NCI-H2196 (cell line): ENCODE measurements at regions not wholly inside any gene's neighbourhood (a gene's known extent, or its start where the extent isn't known, plus 50 kb on each side); places are given as distances from the start of the nearest gene placed in this dataset.

ENCODE experiments used
- DNase-seq: peaks from one replicate; lab custom pipeline; 2025; ENCODE audit not compliant: unreplicated experiment; lab: John Stamatoyannopoulos, UW

- DNase-seq: no peak
These were observed 128.5 kb downstream of the COPS8 start for GRCh38 chr2:237214030-237214675.

DNA sequence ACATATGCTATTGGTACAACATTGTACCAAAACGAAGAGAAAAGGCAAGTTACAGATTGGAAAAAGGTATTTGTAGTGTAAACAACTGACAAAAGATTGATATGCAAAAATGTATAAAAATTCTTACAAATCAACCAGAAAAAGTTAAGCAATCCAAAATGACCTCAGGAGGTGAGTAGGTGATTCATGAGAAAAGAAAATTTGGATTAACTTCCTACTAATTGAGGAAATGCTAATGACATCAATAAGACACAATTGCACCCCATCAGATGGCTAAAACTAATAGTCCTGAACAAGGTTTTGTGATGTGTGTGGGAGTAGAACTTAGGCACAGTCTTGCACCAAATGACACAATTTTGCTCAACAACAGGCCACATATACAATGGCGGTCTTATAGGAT is 129.3 kb downstream of the COPS8 start:
- no peak for DNase-seq

GRCh38 chr2:237217995-237218616 is 132.4 kb downstream of the COPS8 start:
- DNase-seq: no peak

- DNase-seq: no peak
These were observed 133.1 kb downstream of the COPS8 start for GRCh38 chr2:237218756-237219155.

DNA sequence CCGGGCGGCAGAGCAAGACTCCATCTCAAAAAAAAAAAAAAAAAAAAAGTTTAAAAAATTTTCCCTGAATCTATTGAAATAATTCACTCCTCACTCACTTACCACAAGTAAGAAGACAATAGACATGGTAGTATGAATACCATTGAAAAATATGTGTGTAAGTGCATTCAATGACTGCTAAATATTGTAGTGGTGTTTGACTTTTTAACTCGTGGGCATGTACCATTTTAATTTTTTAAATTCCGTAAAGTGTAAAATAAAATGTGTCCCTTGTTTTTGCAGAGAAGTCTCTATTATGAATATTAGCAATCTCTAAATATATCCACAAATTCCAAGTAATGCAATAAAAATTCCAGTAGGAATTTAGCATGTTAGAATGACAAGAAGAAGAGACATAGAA is 134.1 kb downstream of the COPS8 start:
- no peak for DNase-seq

- no peak for DNase-seq
These were observed 135.8 kb downstream of the COPS8 start for GRCh38 chr2:237221443-237221842.

- DNase-seq: no peak
These were observed 136.5 kb downstream of the COPS8 start for GRCh38 chr2:237222178-237222577.

- no peak for DNase-seq
These were observed 136.9 kb downstream of the COPS8 start for GRCh38 chr2:237222601-237223041.

DNA sequence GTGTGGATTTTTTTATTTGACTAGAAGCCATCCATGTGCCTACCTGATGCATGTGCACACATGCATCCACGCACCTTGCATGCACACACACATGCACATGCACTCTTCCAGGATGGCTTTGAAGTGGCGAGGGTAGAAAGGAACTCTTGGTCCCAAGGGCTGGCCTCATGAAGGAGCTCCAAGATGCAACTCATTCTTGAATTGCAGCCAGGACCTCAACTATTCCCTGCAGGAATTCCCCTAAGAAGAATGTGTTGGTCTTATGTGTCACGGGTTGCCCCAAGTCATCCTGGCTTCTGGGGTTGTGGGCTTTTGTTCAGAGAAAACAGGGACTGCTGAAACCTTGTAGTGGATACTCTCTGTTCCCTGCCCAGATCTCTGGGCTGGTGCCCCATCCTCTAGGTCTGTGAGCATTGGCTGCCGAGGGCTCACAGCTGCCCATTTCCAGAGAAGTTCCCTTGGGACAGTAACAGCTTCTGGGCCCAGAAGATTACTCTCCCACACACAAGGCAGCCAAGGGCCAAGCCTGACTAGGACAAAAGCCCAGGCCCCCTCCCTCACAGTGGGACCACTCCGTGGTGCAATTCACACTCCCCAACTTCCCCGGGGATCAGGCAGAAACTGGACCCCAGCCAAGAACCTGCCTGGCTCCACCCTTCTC is 137.6 kb downstream of the COPS8 start:
- no peak for DNase-seq

DNA sequence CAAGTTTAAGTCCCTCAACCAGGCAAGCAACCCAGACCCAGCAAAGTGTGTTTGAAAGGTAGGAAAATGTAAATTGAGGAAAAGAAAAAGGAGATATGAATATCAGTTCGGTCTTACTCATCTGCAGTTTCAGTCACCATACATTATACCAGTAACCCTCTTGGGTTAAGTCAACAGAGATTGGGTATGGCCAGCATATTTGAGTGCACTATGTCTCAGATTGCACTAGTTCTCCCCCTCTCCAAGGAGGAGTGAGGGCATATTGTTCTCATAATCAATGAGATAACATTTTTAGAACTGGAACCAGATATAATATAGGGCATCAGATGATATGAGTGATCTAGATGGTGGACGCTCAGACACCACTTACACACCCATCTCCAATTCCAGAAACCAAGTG is 141.5 kb downstream of the COPS8 start:
- no peak for DNase-seq

DNA sequence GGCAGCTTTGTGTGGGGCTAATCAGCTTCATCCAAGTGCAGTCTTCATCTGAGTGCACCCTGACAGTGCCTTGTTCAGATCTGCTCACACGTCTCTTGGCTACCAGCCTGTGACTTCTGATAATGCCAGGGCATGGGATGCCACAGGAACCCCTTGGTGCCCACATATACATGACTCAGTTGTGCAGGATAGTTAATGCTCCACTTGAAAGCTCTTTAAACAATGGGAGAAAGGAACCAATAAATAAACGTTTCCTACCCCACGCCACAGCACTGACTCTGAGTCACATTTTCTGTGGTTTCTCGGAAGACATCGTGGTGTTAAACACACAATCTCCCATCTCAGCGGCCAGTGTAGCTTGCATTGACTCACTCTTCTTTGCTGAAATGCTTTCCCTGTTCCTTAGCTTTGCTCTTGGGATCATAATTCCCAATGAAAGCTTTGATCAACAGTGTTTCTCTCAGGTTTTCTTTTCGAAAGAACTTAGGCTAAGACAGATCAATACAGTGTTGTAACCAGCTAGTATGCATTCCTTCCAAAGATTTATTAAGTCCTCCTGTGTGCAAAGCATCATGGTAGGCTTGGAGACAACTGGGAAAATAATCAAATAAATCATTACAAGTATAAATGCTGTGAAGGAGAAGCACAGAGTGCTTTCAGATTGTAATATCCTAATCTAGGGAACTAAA is 142.0 kb downstream of the COPS8 start:
- no peak for DNase-seq

GRCh38 chr2:237228281-237228625 is 142.6 kb downstream of the COPS8 start:
- no peak for DNase-seq

- no peak for DNase-seq
These were observed 144.2 kb downstream of the COPS8 start for GRCh38 chr2:237229905-237230304.

GRCh38 chr2:237230355-237230754 is 144.7 kb downstream of the COPS8 start:
- no peak for DNase-seq

- no peak for DNase-seq
These were observed 145.9 kb downstream of the COPS8 start for GRCh38 chr2:237231593-237231992.

GRCh38 chr2:237232166-237232565 is 146.5 kb downstream of the COPS8 start:
- no peak for DNase-seq

DNA sequence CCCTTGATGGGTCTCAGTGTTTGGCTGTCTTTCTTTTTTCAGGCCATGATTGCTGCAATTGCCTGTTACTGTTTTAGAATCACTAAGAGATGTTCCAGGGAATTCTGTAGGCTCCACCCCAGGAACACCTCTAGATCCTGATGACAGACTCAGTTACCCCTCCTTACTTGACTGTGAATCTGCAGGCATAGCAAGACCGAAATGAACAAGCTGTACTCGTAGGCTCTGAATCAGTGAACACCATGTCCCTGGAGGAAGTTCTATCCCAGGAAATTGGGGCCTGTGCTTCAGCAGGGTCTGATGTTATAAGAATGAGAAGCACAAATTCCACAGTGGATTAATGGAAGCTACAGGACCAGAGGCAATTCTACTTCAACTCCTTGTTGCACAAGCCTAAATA is 148.6 kb downstream of the COPS8 start:
- DNase-seq: no peak

GRCh38 chr2:237235383-237236095 is 149.8 kb downstream of the COPS8 start:
- DNase-seq: peak; percentile 33

- DNase-seq: no peak
These were observed 150.5 kb downstream of the COPS8 start for GRCh38 chr2:237236188-237236587.

DNA sequence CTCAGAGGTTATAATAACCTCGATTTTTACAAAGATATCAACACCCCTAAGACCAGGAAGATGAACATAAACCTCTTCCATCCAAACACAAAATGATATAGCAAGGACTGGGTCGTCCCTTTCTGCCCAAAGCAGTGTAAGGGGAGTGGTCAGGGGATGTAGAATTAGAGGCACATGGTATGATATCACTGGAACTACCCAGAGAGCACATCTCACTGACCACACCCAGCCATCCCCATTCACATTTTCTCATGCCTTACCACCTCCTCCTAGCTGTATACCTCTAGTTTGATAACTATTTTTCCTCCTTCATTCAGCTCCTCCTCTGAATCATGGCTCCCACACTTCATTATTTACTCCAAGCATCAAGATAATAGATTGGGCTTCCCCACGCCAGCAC is 152.6 kb downstream of the COPS8 start:
- DNase-seq: no peak

GRCh38 chr2:237240252-237240651 is 154.6 kb downstream of the COPS8 start:
- no peak for DNase-seq
